GM23338 (cell line): ENCODE measurements at regions not wholly inside any gene's neighbourhood (a gene's known extent, or its start where the extent isn't known, plus 50 kb on each side); places are given as distances from the start of the nearest gene placed in this dataset.

ENCODE experiments used
- ATAC-seq: fragments of 200-7000 bp; cut with Tn5 transposase; 3 replicates; pipeline ENCODE4 v1.9.1; 2020
- DNase-seq: peaks from one replicate; pipeline ENCODE4 v3.0.0-alpha.2; 2015; ENCODE audit warnings: low spot score
- H2AFZ ChIP-seq: fragments of 200-600 bp; sonication (generic); 2 replicates; pipeline ENCODE4 v1.8.0; 2016; ENCODE audit warnings: antibody characterized with exemption, mild to moderate bottlenecking, moderate library complexity
- H3F3A ChIP-seq: fragments of 200-600 bp; sonication (generic); replicated peaks from 2 replicates; pipeline ENCODE4 v1.8.0; 2017; ENCODE audit warnings: antibody characterized with exemption, mixed run types, low read depth
- H3K27ac ChIP-seq: fragments of 200-600 bp; sonication (generic); 2 replicates; pipeline ENCODE4 v1.6.1; 2016; ENCODE audit warnings: low read depth
- H3K27me3 ChIP-seq: fragments of 200-600 bp; sonication (generic); 2 replicates; pipeline ENCODE4 v1.8.0; 2016; ENCODE audit warnings: mild to moderate bottlenecking, mixed run types, moderate library complexity; ENCODE audit not compliant: insufficient read depth
- H3K36me3 ChIP-seq: fragments of 200-600 bp; sonication (generic); 2 replicates; pipeline ENCODE4 v1.8.0; 2016; ENCODE audit warnings: mild to moderate bottlenecking; ENCODE audit not compliant: insufficient read depth
- H3K4me1 ChIP-seq: fragments of 200-600 bp; sonication (generic); 2 replicates; pipeline ENCODE4 v1.8.0; 2016; ENCODE audit warnings: mild to moderate bottlenecking, moderate library complexity; ENCODE audit not compliant: insufficient read depth
- H3K4me2 ChIP-seq: fragments of 200-600 bp; sonication (generic); 2 replicates; pipeline ENCODE4 v1.7.1; 2017; ENCODE audit warnings: mixed run types
- H3K4me3 ChIP-seq: fragments of 200-600 bp; sonication (generic); 2 replicates; pipeline ENCODE4 v1.6.1; 2016; ENCODE audit warnings: mixed run types
- H3K79me2 ChIP-seq: fragments of 200-600 bp; sonication (generic); replicated peaks from 2 replicates; pipeline ENCODE4 v1.8.0; 2017; ENCODE audit warnings: mild to moderate bottlenecking; ENCODE audit not compliant: insufficient read depth
- H3K9me2 ChIP-seq: fragments of 200-600 bp; sonication (generic); 2 replicates; pipeline ENCODE4 v1.8.0; 2017; ENCODE audit not compliant: insufficient read depth
- H4K20me1 ChIP-seq: fragments of 200-600 bp; sonication (generic); replicated peaks from 2 replicates; pipeline ENCODE4 v1.8.0; 2017; ENCODE audit warnings: mild to moderate bottlenecking; ENCODE audit not compliant: insufficient read depth
- H3K27ac Mint-ChIP-seq: 2 replicates; pipeline ENCODE4 v1.8.0; 2020; ENCODE audit warnings: inconsistent platforms, mild to moderate bottlenecking, moderate library complexity, mixed read lengths
- H3K27me3 Mint-ChIP-seq: 3 replicates; pipeline ENCODE4 v1.8.0; 2022; ENCODE audit warnings: low read depth, mild to moderate bottlenecking, moderate library complexity, mixed read lengths, inconsistent platforms; ENCODE audit not compliant: insufficient read depth, poor library complexity
- H3K36me3 Mint-ChIP-seq: 3 replicates; pipeline ENCODE4 v1.8.0; 2021; ENCODE audit warnings: low read depth, mild to moderate bottlenecking, inconsistent platforms, moderate library complexity, mixed read lengths
- H3K4me1 Mint-ChIP-seq: 3 replicates; pipeline ENCODE4 v1.8.0; 2020; ENCODE audit warnings: mild to moderate bottlenecking, inconsistent platforms, mixed read lengths
- H3K4me3 Mint-ChIP-seq: 3 replicates; pipeline ENCODE4 v1.8.0; 2021; ENCODE audit warnings: moderate library complexity, mild to moderate bottlenecking, inconsistent platforms, mixed read lengths
- H3K9me3 Mint-ChIP-seq: 3 replicates; pipeline ENCODE4 v1.8.0; 2020; ENCODE audit warnings: moderate library complexity, mild to moderate bottlenecking, inconsistent platforms, mixed read lengths
- CTCF ChIP-seq, 2 experiments: fragments of 200-600 bp in 1 of 2; sonication (generic) in 1 of 2; conservative IDR thresholded peaks; 2 replicates each; pipeline versions ENCODE4 v1.5.1 to v1.6.1; 2016 to 2017; ENCODE audit warnings: antibody characterized with exemption in 2 of 2, low read depth in 2 of 2, mild to moderate bottlenecking in 2 of 2, moderate library complexity in 1 of 2
- ETS1 ChIP-seq: IDR thresholded peaks from 2 replicates; pipeline ENCODE4 v1.6.1; 2016; ENCODE audit warnings: antibody characterized with exemption
- EZH2 ChIP-seq: fragments of 200-600 bp; sonication (generic); IDR thresholded peaks from one replicate; pipeline ENCODE4 v1.8.0; 2017; ENCODE audit warnings: antibody characterized with exemption, mild to moderate bottlenecking, low read depth; ENCODE audit not compliant: unreplicated experiment
- EZH2phosphoT487 ChIP-seq: fragments of 200-600 bp; sonication (generic); IDR thresholded peaks from one replicate; pipeline ENCODE4 v1.8.1; 2018; ENCODE audit warnings: antibody characterized with exemption; ENCODE audit not compliant: unreplicated experiment
- JUNB ChIP-seq: IDR thresholded peaks from one replicate; pipeline ENCODE4 v1.6.1; 2016; ENCODE audit warnings: antibody characterized with exemption; ENCODE audit not compliant: unreplicated experiment
- NANOG ChIP-seq: IDR thresholded peaks from 2 replicates; pipeline ENCODE4 v1.6.1; 2016; ENCODE audit warnings: antibody characterized with exemption, borderline replicate concordance
- POLR2AphosphoS5 ChIP-seq: IDR thresholded peaks from 2 replicates; pipeline ENCODE4 v1.6.1; 2016; ENCODE audit warnings: antibody characterized with exemption, low read depth
- ZNF114 ChIP-seq: fragments of 250-450 bp; sonication (Bioruptor Pico); IDR thresholded peaks from 2 replicates; pipeline ENCODE4 v1.5.0; 2020; ENCODE audit warnings: mild to moderate bottlenecking, moderate library complexity
- ZNF331 ChIP-seq: fragments of 250-450 bp; sonication (Bioruptor Pico); IDR thresholded peaks from 2 replicates; pipeline ENCODE4 v1.5.0; 2020; ENCODE audit warnings: low read depth, mild to moderate bottlenecking, moderate library complexity
- ZNF462 ChIP-seq: fragments of 250-450 bp; sonication (Bioruptor Pico); IDR thresholded peaks from 2 replicates; pipeline ENCODE4 v1.5.0; 2020; ENCODE audit warnings: mild to moderate bottlenecking, moderate library complexity

DNA sequence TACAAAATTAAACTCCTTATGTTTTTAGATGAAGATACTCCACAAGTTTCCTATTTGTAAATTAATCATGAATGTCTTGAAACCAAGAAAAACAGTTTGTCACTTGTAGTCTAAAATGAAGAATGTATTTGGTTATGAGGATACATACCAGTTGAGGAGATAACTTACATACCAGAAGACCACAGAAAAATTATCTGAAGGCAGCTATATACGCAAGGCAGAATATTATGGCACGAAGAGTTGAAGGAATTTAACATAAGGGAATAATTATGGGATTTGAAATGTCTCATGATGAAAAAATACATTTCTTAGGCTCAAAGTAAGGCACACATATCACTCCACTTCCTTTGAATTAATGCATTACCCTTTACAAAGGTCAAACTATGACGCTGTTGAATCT is 73.3 kb downstream of the IFI44 start:
- no peaks in the 10 kb centered on the region for H3F3A ChIP-seq
- Mint-ChIP-seq H3K4me3 (no peak overlapping the region), H3K27me3 (no peaks in the 10 kb centered on the region), H3K36me3 (no peaks in the 10 kb centered on the region), H3K27ac (no peak overlapping the region), H3K9me3 (no peaks in the 10 kb centered on the region), H3K4me1 (peaks cover 5% of the 10 kb centered on the region; the same call in 2 of the 3 replicates)
- DNase-seq (no peak), ATAC-seq (no peak)
- no peak for TF ChIP-seq ZNF331 (CRISPR knock-in tag)
- no peaks in the 10 kb centered on the region for H3K79me2 ChIP-seq
- no peak overlapping the region for H3K4me2 ChIP-seq
- no peaks in the 10 kb centered on the region for H3K36me3 ChIP-seq
- H3K4me3 ChIP-seq, result no peak overlapping the region
- H3K9me2 ChIP-seq, result no peaks in the 10 kb centered on the region; the same call in none of the 2 replicates
- H4K20me1 ChIP-seq, result no peaks in the 10 kb centered on the region
- no peaks in the 10 kb centered on the region for H3K27me3 ChIP-seq
- H2AFZ ChIP-seq, result no peak overlapping the region
- H3K27ac ChIP-seq, result no peak overlapping the region
- no peaks in the 10 kb centered on the region for H3K4me1 ChIP-seq

DNA sequence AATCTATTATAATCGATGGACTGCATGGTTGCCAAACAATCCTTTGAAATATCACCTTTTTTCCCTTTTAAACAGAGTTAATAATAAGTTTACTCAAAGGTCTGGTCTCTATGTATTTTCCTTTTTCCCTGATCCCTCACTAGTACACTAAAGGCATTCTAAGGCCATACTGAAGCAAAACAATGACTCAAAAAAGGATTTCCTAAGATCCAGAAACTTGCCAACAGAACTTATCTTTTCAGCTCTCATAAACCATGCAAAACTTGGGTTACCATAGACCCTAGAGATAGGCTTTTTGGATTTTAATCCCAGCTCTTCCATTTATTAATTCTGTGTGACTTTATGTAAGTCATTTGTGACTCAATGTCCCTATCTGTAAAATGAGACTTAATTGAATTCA is 77.1 kb downstream of the IFI44 start:
- no peak for DNase-seq
- TF ChIP-seq NANOG, result no peak
- no peak for TF ChIP-seq ZNF331 (CRISPR knock-in tag)
- TF ChIP-seq ZNF462, result no peak
- TF ChIP-seq EZH2phosphoT487, result no peak
- no peak for TF ChIP-seq JUNB
- TF ChIP-seq CTCF (conservative IDR thresholded peaks at IDR 0.05; ENCODE audit: low read depth in 2 of 2), result no peak
- TF ChIP-seq ETS1, result no peak
- no peak for TF ChIP-seq EZH2
- TF ChIP-seq ZNF114, result no peak
- no peak for TF ChIP-seq POLR2AphosphoS5

More for the DNA sequence above, 77.1 kb downstream of the IFI44 start:
- no peak overlapping the region for H3K4me3 Mint-ChIP-seq
- Histone ChIP-seq H3F3A (no peaks in the 10 kb centered on the region), H3K79me2 (no peaks in the 10 kb centered on the region), H3K9me2 (no peaks in the 10 kb centered on the region; the same call in none of the 2 replicates), H3K4me3 (no peak overlapping the region), H3K27me3 (no peaks in the 10 kb centered on the region), H3K27ac (no peak overlapping the region), H2AFZ (no peak overlapping the region), H3K4me1 (no peaks in the 10 kb centered on the region), H4K20me1 (no peaks in the 10 kb centered on the region), H3K36me3 (no peaks in the 10 kb centered on the region), H3K4me2 (no peak overlapping the region)
- no peaks in the 10 kb centered on the region for H3K9me3 Mint-ChIP-seq
- H3K4me1 Mint-ChIP-seq, result peaks cover 2% of the 10 kb centered on the region; the same call in 2 of the 3 replicates
- no peak overlapping the region for H3K27ac Mint-ChIP-seq
- no peak for ATAC-seq
- H3K27me3 Mint-ChIP-seq, result no peaks in the 10 kb centered on the region
- H3K36me3 Mint-ChIP-seq, result no peaks in the 10 kb centered on the region
